NCI-H2227 (cell line): ENCODE measurements at regions not wholly inside any gene's neighbourhood (a gene's known extent, or its start where the extent isn't known, plus 50 kb on each side); places are given as distances from the start of the nearest gene placed in this dataset.
A peak's percentile ranks its signal among the peaks of the same experiment; 100 is the strongest.
"Not testable (repeated sequence)": the region's sequence is repeated elsewhere in the genome, so short reads cannot be mapped to it uniquely, and the experiment has no call there.

Experiments used
- DNase-seq: peaks from one replicate; lab custom pipeline; 2025; ENCODE audit not compliant: unreplicated experiment; lab: John Stamatoyannopoulos, UW

- not testable (repeated sequence) for DNase-seq
Measured at GRCh38 chr6:57984575-57984974, 667.1 kb downstream of the PRIM2 start.

DNA sequence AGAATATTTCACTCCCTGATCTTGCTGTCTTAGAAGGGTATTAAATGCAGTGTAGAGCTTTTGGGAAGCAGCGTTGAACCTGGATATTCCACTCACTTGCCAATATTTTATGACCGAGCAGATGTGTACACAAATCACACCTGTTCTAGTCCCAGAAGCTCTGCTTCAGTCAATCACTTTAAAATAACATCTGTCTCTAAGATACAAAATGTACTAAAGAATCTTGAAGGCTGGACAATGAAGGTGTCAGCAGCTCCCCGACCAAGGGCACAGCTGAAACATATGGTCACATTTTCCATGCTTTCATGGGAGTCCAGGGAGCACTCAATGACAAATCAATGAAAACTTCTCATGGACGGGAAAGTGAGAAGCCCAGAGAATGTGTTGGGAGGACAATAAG, 668.3 kb downstream of the PRIM2 start:
- not testable (repeated sequence) for DNase-seq

DNA sequence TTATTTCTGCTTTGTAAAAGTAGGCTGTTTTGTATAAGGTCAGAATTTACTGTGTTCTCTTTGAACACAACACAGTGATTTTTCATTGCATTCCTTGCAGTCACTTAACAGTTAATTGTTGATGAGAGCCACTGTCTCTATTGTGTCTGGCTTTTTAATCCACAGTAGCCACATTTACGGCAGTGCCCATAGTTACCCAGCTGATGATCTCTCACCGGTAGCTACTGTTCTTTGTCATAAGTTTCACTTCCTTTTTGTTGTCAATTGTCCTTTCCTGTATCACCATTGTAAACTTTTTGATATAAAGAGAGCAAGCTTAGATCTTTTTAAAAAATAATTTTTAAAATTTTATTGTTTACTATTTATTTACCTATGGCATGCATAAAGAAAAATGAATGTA, 669.2 kb downstream of the PRIM2 start:
- DNase-seq, result not testable (repeated sequence)

- not testable (repeated sequence) for DNase-seq
Measured at GRCh38 chr6:57989520-57990080, 672.2 kb downstream of the PRIM2 start.

- DNase-seq, result not testable (repeated sequence)
Measured at GRCh38 chr6:57998858-57999619, 681.6 kb downstream of the PRIM2 start.

DNA sequence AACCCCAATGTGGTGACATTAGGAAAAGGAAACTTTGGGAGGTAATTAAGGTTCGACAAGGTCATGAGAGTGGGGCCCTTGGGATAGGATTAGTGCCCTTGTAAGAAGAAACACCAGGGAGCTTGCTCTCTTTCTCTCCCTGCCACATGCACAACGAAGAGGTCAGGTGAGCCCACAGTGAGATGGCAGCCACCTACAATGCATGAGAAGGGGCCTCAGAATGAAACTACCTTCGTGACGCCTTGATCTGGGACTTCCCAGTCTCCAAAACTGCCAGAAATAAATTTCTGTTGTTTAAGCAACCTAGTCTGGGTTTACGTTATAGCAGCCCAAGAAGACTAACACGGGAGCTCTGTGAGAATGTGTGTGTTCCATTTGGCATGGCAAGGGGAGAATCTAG, 682.8 kb downstream of the PRIM2 start:
- DNase-seq, result not testable (repeated sequence)

GRCh38 chr6:58003417-58004167, 686.2 kb downstream of the PRIM2 start:
- DNase-seq, result not testable (repeated sequence)

GRCh38 chr6:58007334-58008000, 690.0 kb downstream of the PRIM2 start:
- DNase-seq, result not testable (repeated sequence)

DNA sequence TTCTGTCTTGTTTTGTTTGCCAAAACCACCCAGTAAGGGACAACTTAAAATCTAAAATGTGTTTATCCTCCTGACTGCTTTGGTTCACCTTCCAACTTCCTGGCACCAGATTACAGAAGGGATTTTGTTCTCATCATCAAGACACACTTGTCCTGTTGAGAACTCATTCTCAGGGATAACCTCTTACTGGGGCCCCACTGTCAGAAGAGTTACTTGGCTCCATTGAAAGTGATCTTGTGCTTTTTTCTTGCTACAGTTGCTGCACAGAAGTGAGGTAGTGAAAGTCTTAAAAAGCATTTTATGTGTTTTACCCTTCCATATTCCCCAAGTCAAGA, 690.5 kb downstream of the PRIM2 start:
- not testable (repeated sequence) for DNase-seq

DNA sequence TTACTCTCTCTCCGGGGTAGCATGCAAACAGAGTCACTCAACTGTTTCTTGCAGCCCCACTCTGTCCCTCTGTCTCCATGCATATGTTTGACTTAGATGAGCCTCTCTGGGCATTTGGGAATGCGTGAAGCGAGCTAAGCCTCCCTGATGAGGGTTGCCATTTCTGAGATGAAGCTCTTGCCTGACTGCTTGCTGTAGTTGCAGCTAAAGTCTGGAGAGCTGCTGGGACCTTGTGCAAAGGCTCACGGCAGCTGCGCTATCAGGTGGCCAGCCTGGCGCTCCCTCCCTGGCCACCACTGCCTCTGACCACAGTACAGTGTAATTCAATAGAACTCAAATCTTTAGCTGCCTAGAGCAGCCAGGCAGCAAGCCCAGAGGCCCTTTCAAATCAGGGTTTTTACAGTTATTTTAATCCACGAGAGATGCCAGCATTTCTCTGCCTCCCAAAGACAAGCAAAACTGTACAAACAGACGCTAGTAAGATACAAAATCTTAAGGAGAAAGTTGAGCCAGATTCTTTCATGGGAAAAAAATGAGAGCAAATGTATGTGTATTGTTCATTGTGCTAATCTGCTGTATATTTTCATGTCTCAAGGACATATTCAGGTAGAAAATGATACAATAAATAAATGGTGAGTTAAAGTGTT, 694.6 kb downstream of the PRIM2 start:
- not testable (repeated sequence) for DNase-seq

DNA sequence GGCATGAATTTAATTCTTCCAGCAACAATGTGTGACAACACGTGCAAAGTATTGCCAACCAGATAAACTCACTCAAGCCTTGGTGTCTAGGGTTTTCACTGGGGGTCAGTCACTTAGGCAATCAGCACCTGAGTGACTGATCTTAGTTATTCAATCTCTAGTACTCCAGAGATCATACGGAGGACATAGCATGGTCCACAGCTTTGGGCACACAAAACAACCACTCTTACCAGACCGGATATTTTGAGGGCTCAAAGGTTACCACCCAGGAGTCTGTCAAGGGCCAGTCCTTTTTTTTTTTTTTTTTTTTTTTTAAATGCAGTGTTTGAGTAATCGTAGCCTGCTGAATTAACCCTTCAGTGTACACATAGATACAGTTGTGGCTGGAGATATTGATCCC, 699.2 kb downstream of the PRIM2 start:
- not testable (repeated sequence) for DNase-seq

DNA sequence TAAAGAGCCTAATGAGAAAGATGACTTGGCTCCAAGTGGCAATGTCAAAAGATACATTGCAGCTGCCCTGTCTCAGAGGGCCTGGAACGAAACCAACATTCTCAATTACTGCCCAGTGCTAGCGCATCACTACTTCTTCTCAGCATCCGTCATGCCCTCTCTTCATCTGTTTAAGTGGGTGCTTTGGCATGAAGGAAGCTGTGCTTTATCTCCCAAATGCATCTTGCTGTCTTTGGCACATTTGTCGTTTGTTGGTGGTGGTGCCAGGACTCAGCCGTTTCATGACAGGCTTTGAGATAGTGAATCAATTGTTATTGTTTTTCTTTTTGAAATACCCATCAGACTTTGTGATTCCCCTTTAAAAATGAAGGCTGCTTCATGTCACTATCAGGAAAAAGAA, 710.8 kb downstream of the PRIM2 start:
- not testable (repeated sequence) for DNase-seq

GRCh38 chr6:58038213-58038612, 720.8 kb downstream of the PRIM2 start:
- DNase-seq, result not testable (repeated sequence)

GRCh38 chr6:58046584-58046983, 729.2 kb downstream of the PRIM2 start:
- not testable (repeated sequence) for DNase-seq

DNA sequence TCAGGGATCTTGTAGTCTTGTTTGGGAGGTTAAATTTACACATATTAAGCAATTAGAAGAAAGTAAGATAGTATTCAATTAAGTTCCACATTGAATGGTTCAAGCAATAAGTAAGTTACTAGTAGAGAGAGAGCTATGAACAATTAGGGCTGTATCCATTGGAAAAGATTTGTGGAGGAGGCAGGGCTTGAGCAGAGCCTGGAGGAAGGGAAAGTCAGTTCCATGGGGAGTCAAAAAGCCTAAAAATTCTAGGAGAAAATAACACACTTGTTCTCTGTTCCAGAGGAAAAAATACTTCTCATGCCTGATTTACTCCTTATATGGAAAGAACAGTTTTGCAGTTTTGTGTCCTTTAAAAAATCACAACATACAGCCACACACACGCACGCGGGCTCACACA, 730.0 kb downstream of the PRIM2 start:
- DNase-seq, result not testable (repeated sequence)

DNA sequence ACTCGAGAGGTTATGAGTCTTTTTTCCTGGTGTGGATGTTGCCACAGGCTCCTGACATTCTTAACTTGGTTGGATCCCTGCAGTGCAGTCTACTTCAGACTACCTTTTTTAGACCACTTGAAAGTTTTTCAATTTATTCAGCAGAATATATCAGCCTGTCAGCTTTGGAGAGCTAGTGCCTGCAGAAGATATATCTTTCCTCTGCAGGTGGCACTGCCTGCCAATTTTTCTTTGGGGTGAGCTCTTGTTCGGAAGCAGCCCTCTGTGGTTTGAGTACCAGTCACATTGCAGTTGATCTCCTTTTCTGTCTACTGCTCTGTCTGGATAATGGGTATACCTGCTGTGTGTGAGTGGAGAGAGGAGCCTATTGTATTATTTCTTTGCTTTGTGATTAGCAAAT, 730.4 kb downstream of the PRIM2 start:
- peak; percentile 5 for DNase-seq

GRCh38 chr6:58055465-58056176, 738.2 kb downstream of the PRIM2 start:
- DNase-seq, result not testable (repeated sequence)

GRCh38 chr6:58059701-58060100, 742.3 kb downstream of the PRIM2 start:
- peak; percentile 23 for DNase-seq

- DNase-seq, result not testable (repeated sequence)
Measured at GRCh38 chr6:58063542-58063941, 746.1 kb downstream of the PRIM2 start.

GRCh38 chr6:58067867-58068548, 750.6 kb downstream of the PRIM2 start:
- DNase-seq, result not testable (repeated sequence)
